Gastrocnemius medialis (tissue), 4 donors: ENCODE measurements at regions not wholly inside any gene's neighbourhood (a gene's known extent, or its start where the extent isn't known, plus 50 kb on each side); places are given as distances from the start of the nearest gene placed in this dataset.

Experiments
- POLR2A ChIP-seq, 2 donors: fragments of 450-650 bp; IDR thresholded peaks; one replicate each; pipeline ENCODE4 v1.6.1; 2017; ENCODE audit warnings: antibody characterized with exemption in 2 of 2, mild to moderate bottlenecking in 2 of 2, moderate library complexity in 2 of 2
- TF ChIP-seq, protein P1 (sequence below), 5 experiments: fragments of 450-650 bp in 3 of 5; fragments of 200-600 bp in 2 of 5; sonication (generic) in 2 of 5; IDR thresholded peaks in 4 of 5; conservative IDR thresholded peaks in 1 of 5; 1 replicate in 4 of 5; 2 replicates in 1 of 5; pipeline ENCODE4 v1.5.1; 2016 to 2019; ENCODE audit warnings: antibody characterized with exemption in 5 of 5, mild to moderate bottlenecking in 3 of 5, moderate library complexity in 3 of 5

DNA sequence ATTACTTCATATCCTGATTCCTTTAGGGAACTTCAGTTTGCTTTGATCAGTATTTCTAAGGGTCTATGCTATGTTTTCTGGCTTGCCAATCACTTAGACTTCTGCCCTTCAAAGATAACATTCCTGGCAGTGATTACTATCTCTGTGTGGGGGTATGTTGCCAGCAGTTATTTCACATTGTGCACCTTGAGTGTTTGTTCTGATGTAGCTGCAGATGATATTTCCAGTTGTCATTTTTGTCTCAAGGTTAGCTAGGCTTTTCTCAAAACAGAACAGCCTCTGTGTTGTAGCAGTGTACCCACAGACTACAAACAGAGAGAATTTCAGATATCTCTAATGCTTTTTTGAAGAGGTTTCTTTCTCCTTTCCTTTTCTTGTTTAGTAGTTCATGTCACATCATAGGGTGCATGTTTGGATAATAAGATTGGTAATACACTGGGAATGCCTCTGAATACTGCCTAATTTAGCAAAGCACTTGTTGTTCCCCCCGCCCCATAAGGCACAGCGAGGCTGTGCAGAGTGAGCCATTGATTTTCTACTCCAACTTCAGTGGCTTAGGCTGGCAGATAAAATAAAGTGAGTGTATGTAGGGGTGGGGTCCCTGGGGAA, 134.7 kb upstream of the AGR3 start:
- no peak for TF ChIP-seq POLR2A (IDR thresholded peaks at IDR 0.05)
- TF ChIP-seq, protein P1, sequence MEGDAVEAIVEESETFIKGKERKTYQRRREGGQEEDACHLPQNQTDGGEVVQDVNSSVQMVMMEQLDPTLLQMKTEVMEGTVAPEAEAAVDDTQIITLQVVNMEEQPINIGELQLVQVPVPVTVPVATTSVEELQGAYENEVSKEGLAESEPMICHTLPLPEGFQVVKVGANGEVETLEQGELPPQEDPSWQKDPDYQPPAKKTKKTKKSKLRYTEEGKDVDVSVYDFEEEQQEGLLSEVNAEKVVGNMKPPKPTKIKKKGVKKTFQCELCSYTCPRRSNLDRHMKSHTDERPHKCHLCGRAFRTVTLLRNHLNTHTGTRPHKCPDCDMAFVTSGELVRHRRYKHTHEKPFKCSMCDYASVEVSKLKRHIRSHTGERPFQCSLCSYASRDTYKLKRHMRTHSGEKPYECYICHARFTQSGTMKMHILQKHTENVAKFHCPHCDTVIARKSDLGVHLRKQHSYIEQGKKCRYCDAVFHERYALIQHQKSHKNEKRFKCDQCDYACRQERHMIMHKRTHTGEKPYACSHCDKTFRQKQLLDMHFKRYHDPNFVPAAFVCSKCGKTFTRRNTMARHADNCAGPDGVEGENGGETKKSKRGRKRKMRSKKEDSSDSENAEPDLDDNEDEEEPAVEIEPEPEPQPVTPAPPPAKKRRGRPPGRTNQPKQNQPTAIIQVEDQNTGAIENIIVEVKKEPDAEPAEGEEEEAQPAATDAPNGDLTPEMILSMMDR (IDR thresholded peaks at IDR 0.05 in 4 of 5, conservative IDR thresholded peaks at IDR 0.05 in 1 of 5): no peak
